DOHH2 (cell line): ENCODE measurements at regions not wholly inside any gene's neighbourhood (a gene's known extent, or its start where the extent isn't known, plus 50 kb on each side); places are given as distances from the start of the nearest gene placed in this dataset.

Experiments
- H3F3A ChIP-seq: fragments of 200-600 bp; sonication (generic), shearing (Covaris generic); 2 replicates; pipeline ENCODE4 v1.6.0; 2016; ENCODE audit warnings: antibody characterized with exemption, mild to moderate bottlenecking; ENCODE audit not compliant: control insufficient read depth, insufficient read depth
- H3K27ac ChIP-seq: fragments of 200-600 bp; sonication (generic); 2 replicates; pipeline ENCODE4 v1.5.1; 2014; ENCODE audit warnings: low read depth, mild to moderate bottlenecking, low read length, moderate library complexity
- H3K27me3 ChIP-seq: fragments of 200-600 bp; sonication (generic); 2 replicates; pipeline ENCODE4 v1.6.1; 2014; ENCODE audit warnings: mild to moderate bottlenecking, low read length, mixed read lengths; ENCODE audit not compliant: control insufficient read depth
- H3K36me3 ChIP-seq: fragments of 200-600 bp; sonication (generic); 2 replicates; pipeline ENCODE4 v1.6.1; 2014; ENCODE audit warnings: mild to moderate bottlenecking, low read length, moderate library complexity, mixed read lengths; ENCODE audit not compliant: control insufficient read depth
- H3K4me1 ChIP-seq: fragments of 200-600 bp; sonication (generic); 2 replicates; pipeline ENCODE4 v1.6.1; 2014; ENCODE audit warnings: mild to moderate bottlenecking, low read length, mixed read lengths; ENCODE audit not compliant: control insufficient read depth
- H3K4me2 ChIP-seq: fragments of 200-600 bp; sonication (generic); 2 replicates; pipeline ENCODE4 v1.6.0; 2014; ENCODE audit warnings: mild to moderate bottlenecking, low read length, moderate library complexity
- H3K4me3 ChIP-seq: fragments of 200-600 bp; sonication (generic); 2 replicates; pipeline ENCODE4 v1.5.1; 2014; ENCODE audit warnings: mild to moderate bottlenecking, low read length, mixed read lengths
- H3K79me2 ChIP-seq: fragments of 200-600 bp; sonication (generic); 2 replicates; pipeline ENCODE4 v1.6.1; 2014; ENCODE audit warnings: mild to moderate bottlenecking, low read length, mixed read lengths; ENCODE audit not compliant: control insufficient read depth
- H3K9me2 ChIP-seq: fragments of 200-600 bp; sonication (generic); replicated peaks from 2 replicates; pipeline ENCODE4 v1.6.1; 2014; ENCODE audit warnings: mild to moderate bottlenecking, low read length, mixed read lengths; ENCODE audit not compliant: control insufficient read depth
- H3K9me3 ChIP-seq: fragments of 200-600 bp; sonication (generic); 2 replicates; pipeline ENCODE4 v1.6.1; 2014; ENCODE audit warnings: antibody characterized with exemption, low read length, mixed read lengths; ENCODE audit not compliant: control insufficient read depth, insufficient read depth
- H4K20me1 ChIP-seq: fragments of 200-600 bp; sonication (generic); 2 replicates; pipeline ENCODE4 v1.6.0; 2014; ENCODE audit warnings: low read depth, mild to moderate bottlenecking, antibody characterized with exemption, low read length, moderate library complexity; ENCODE audit not compliant: control insufficient read depth, insufficient read depth
- CTCF ChIP-seq: fragments of 200-600 bp; sonication (generic); IDR thresholded peaks from one replicate; pipeline ENCODE4 v1.5.1; 2014; ENCODE audit warnings: antibody characterized with exemption, mild to moderate bottlenecking, low read depth, low read length; ENCODE audit not compliant: poor library complexity, severe bottlenecking
- EZH2phosphoT487 ChIP-seq: fragments of 200-600 bp; sonication (generic); IDR thresholded peaks from 2 replicates; pipeline ENCODE4 v1.6.1; 2017; ENCODE audit warnings: borderline replicate concordance, mild to moderate bottlenecking, antibody characterized with exemption, low read length, moderate library complexity, mixed read lengths

- no peak overlapping the region for H3K4me2 ChIP-seq
- H3F3A ChIP-seq: no peaks in the 10 kb centered on the region
These were observed 469.0 kb upstream of the IGFBP3 start for GRCh38 chr7:46390042-46390441.

GRCh38 chr7:46389146-46389545 is 468.1 kb upstream of the IGFBP3 start:
- no peaks in the 10 kb centered on the region for H4K20me1 ChIP-seq
- H3K4me2 ChIP-seq: no peak overlapping the region
- no peaks in the 10 kb centered on the region for H3F3A ChIP-seq
- H3K4me1 ChIP-seq: no peaks in the 10 kb centered on the region
- H3K36me3 ChIP-seq: no peaks in the 10 kb centered on the region
- TF ChIP-seq CTCF (no peak), EZH2phosphoT487 (no peak)
- H3K27ac ChIP-seq: no peak overlapping the region
- H3K9me3 ChIP-seq: no peaks in the 10 kb centered on the region
- no peaks in the 10 kb centered on the region; the same call in 1 of the 2 replicates for H3K9me2 ChIP-seq
- H3K27me3 ChIP-seq: no peaks in the 10 kb centered on the region
- H3K79me2 ChIP-seq: no peaks in the 10 kb centered on the region
- H3K4me3 ChIP-seq: no peak overlapping the region

More at GRCh38 chr7:46390042-46390441, 469.0 kb upstream of the IGFBP3 start:
- no peak overlapping the region for H3K4me3 ChIP-seq
- TF ChIP-seq EZH2phosphoT487 (no peak), CTCF (no peak)
- H3K36me3 ChIP-seq: no peaks in the 10 kb centered on the region
- H3K27ac ChIP-seq: no peak overlapping the region
- H3K9me3 ChIP-seq: no peaks in the 10 kb centered on the region
- H3K4me1 ChIP-seq: no peaks in the 10 kb centered on the region
- H3K79me2 ChIP-seq: no peaks in the 10 kb centered on the region
- no peaks in the 10 kb centered on the region; the same call in 1 of the 2 replicates for H3K9me2 ChIP-seq
- H3K27me3 ChIP-seq: no peaks in the 10 kb centered on the region
- no peaks in the 10 kb centered on the region for H4K20me1 ChIP-seq

- no peak overlapping the region for H3K4me2 ChIP-seq
- no peak overlapping the region for H3K4me3 ChIP-seq
- H3K27ac ChIP-seq: no peak overlapping the region
- H4K20me1 ChIP-seq: no peaks in the 10 kb centered on the region
- H3K36me3 ChIP-seq: no peaks in the 10 kb centered on the region
- no peaks in the 10 kb centered on the region for H3K9me2 ChIP-seq
- H3K9me3 ChIP-seq: no peaks in the 10 kb centered on the region
- no peaks in the 10 kb centered on the region for H3K79me2 ChIP-seq
- TF ChIP-seq EZH2phosphoT487: no peak
- no peak for TF ChIP-seq CTCF
- H3K4me1 ChIP-seq: no peaks in the 10 kb centered on the region
- no peaks in the 10 kb centered on the region for H3F3A ChIP-seq
- no peaks in the 10 kb centered on the region for H3K27me3 ChIP-seq
These were observed 466.6 kb upstream of the IGFBP3 start for GRCh38 chr7:46387646-46388045.
